ENCODE measurements at regions not wholly inside any gene's neighbourhood (a gene's known extent, or its start where the extent isn't known, plus 50 kb on each side); places are given as distances from the start of the nearest gene placed in this dataset.
A peak's percentile ranks its signal among the peaks of the same experiment; 100 is the strongest.
"Not testable (repeated sequence)": the region's sequence is repeated elsewhere in the genome, so short reads cannot be mapped to it uniquely, and the experiment has no call there.

DNA sequence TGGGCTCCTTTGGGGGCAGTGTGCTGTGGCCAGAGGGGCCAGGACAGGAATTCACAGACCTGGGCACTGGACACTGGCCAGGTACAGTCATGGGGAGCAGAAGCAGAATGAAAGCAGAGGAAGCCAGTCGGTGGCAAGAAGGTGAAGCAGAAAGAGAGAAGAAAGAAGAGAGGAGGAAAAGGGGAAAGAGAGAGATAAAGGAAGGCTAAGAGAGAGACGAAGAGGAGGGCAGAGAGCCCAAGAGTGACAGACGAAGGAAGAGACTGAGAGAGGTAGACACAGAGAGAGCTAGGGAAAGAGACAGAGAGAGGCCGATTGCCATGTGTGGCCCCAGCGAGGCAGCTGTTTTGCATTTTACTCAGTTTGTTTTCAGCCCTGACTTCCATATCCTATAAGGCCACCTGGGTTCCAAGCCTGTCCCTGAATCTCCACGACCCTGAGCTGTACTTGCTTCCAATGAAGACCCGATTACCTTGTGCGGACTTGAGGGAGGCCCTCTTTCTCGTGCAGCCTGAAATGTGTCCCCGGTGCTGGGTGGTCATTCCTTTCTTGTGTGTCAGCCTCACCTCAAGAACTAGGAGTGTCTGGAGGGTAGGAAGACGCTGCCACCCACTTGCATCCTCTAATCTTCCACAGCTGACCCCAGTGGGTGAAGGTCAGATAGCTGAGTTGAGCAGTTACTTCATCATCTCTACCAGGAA lies 73.9 kb downstream of the LSM3 start:
- no peak for DNase-seq (ENCODE audit: low read depth in 2 of 2)

DNA sequence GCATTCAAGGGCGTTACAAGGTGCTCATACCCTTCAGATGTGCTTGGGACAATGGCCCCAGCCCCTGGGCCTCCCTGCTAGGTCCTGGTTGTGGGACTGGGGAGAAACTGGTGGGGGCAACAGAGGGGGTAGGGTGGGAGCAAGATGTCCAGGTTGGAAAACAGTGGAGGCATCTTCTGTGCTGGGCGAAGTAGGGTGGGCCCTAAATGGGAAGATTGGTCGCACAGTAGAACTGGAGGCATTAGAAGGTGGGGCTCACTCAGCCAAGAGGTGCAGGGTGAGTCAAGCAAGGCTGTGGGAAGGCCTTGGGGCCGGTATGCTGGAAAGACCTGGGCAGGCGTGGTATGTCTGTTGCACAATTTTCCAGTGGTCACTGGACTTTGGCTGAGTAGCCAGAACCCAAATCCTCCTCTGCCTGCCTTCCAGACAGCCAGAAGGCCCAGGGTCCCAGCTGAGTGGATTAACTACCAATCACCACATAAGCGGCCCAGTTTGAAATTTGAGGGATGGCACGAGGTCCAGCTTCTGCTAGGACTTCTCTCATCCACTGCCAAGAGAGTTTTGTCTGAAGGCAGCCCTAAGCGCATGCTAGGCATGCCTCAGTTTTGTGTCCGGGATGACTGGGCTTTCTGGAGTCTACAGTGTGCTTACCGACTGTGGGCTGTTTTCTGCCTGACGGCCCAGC lies 74.5 kb downstream of the LSM3 start:
- no peak for DNase-seq (ENCODE audit: low read depth in 2 of 2)

DNA sequence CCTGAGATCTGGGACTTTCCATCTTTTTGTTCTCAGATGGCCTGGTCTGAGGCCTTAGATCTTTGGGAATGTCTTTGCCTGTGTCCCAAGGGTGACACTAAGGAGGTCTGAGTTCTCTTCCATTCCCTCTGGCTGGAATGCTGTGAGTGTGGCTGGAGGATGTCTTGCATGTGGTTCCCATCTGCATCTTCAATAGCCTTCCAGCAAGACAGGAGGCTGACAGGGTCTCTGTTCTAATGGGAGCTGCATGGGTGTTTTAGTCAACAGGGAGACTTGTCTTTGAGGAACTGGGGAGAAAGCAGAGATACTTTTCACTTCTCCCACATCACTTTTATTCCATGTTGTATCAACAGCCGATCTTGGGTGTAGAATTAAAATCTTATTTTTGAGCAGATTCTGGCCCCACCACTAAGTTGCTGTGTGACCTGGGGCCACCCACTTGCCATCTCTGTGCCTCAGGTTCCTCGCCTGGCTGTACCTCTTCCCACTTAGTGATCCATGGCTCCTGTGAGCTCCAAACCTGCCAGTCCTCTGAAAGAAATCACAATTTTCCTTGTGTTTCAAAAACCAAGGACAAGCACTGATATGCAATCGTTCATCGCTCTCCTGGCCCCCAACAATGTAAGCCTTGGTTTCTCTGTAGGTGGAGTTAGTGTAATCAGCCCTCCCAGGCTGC lies 75.2 kb downstream of the LSM3 start:
- DNase-seq (ENCODE audit: low read depth in 2 of 2): no peak

DNA sequence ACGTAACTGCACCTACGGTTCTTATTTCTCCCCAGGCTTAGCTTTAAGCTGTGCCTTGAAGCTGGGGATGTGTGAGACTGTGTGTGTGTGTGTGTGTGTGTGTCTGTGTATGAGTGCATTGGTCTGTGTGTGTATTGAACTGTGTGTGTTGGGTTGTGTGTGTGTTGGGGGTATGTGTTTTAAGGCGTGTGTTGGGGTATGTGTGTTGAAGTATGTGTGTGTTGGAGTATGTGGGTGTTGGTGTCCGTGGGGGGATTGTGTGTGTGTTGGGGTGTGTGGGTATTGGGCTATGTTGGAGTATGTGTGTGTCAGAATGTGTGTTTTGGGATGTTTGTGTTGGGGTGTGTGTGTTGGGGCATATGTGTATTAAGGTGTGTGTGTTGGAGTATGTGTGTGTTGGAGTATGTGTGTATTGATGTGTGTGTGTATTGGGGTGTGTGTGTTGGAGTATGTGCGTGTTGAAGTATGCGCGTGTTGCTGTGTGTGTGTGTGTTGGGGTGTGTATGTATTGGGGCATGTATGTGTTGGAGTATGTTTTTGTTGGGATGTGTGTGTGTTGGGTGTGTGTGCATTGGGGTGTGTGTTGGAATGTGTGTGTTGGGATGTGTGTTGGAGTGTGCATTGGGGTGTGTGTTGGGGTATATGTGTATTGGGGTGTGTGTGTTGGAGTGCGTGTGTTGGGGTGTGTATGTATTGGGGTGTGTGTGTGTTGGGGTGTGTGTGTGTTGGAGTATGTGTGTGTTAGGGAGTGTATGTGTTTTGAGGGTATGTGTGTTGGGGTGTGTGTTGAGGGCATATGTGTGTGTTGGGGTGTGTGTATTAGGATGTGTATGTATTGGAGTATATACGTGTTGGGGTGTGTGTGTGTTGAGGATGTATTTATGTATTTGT lies 76.4 kb downstream of the LSM3 start:
- DNase-seq (ENCODE audit: low read depth in 2 of 2): no peak

DNA sequence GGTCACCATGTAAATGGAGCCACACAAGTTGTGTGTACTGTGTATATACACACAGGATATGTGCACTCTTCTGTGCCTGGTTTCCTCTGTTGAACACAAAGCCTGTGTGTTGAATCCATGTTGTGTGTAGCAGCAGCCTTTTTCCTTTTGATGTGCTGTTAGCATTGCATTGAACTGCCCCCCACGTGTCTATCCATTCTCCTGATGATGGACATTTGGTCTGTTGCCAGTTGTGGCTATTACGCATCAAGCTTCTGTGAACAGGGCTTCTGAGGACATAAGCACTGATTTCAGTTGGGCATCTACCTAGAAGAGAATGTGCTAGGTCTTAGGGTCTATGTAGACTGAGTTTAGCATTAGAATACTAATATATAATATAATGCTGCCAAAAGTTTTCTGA lies 77.4 kb downstream of the LSM3 start:
- DNase-seq (ENCODE audit: low read depth in 2 of 2): no peak

DNA sequence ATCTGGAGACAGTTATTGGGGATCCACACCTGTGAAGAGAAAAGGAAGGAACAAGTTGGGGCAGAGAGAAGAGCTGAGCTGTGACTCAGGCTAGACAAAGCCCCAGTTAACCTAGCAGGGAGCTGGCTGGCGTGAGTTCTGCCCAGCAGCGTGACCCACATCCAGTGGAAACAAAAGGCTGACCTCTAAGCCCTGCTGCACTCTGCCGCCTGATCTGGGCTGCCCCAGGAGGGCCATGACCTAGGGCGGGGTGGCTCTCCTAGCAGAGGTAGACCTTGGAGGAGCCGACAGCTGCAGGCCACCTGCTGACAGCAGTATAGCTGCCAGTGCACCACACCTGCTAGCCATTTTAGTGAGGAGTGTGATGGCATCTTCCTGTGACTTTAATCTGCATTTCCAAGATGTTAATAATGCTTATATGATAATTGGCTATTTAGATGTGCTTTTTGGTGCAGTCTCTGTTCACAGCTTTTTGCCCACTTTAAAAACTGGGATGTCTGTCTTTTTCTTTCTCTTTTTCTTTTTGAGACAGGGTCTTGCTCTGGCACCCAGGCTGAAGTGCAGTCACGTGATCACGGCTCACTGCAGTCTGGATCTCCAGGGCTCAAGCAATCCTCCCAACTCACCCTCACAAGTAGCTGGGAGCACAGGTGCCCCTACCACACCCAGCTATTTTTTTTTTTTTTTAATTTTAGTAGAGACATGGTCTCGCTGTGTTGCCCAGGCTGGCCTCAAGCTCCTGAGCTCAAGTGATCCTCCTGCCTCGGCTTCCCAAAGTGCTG lies 78.1 kb downstream of the LSM3 start:
- DNase-seq (ENCODE audit: low read depth in 2 of 2): no peak

DNA sequence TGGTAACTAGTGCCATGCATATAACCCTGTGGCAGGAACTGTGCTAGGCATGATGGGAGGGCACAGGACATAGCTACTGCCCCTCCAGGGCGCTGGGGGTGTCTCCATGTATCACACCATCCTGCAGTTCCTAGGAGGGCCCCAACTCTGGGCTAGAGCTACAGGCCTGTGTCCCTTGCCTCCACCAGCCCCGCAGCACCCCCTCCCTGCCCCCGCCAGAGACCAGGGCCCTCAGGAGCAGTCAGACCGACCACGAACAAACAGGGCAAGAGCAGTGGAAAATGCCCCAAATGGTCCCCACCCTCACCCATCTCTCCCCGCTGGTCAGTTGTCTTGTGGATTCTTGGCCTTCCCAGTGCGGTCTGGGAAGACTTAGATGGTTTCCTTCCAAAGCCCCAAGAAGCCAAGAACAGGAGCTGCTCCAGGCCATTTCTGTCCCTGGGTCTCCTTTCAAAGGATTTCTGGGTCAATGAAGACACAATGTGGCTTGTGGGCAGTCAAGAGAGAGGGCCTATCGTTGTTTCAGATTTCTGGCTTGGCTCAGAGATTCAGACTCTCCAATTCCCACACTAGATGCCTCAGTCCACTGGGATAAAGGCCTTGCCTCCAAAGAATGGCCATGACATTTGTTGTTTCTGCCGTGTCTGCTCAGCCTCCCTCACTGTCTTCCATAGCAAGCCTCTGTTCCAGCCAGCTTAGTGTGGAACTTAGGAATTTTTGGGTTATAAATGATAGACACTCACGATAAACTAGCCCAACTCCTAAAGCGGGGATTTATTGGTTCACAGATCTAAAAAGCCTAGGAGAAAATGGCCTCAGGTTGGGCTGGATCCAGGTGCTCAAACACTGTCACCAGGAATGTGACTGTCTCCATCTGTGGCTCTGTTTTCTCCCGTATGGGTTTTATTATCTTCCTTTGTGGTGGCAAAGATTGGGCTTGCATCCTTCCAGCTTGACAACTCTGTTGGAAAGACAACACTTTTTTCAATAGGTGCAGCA lies 80.6 kb downstream of the LSM3 start:
- no peak for DNase-seq (ENCODE audit: low read depth in 2 of 2)

DNA sequence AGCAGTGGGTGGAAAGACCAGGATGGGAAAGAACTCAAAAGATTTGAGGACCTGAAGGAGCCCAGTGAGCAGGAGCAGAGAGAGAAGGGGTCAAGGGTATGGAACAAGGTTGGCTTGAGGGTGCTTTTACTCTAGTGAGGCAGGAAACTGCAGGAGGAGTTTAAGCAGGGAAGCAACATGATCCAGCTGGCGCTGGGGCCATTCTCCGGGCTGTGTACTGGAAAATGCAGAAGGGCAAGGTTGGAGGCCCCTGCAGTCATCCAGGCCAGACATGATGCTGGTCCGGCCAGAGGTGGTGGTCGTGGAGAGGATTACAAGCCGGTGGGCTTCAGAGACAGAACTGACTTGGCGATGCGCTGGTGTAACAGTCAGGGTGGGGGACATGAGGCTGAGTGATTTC lies 81.8 kb downstream of the LSM3 start:
- DNase-seq (ENCODE audit: low read depth in 2 of 2): no peak

DNA sequence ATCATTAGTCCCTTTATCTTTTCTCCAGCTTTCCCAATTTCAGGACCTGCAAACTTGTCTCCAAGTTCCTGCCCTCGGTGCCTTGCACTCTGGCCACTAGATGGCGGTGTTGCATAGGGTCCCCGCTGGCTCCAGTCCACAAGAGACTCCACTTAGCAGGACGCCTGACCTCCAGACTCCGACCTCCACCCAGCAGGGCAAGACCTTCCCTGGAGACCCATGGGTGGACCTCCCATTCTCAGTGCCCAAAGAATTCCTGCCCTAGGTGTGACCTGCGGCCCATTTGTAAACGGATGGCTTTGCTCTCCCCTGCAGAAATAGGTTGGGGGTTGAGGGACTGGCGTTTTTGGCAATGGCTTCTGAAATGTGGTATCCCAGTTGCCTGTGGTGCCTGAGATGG lies 82.6 kb downstream of the LSM3 start:
- peak; percentile 28 to 38 for DNase-seq (ENCODE audit: low read depth in 2 of 2)

DNA sequence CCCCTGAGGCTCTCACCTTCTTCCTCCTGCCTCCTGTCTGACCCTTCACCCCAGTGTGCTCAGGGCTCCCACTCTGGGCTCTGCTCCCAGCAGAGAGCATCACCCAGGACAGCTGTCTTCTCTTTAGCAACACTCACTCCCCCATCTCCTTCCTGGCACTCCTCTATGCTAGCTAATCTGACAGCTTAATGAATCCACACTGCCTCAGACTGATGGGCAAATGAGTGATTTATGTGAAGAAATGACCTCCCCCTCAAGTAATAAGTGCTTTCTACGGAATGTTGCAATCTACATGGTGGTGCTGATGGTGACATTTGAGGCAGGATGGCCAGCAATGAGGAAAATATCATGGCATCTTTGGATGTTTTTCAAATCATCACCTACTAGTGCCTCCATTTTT lies 83.6 kb downstream of the LSM3 start:
- DNase-seq (ENCODE audit: low read depth in 2 of 2): no peak

DNA sequence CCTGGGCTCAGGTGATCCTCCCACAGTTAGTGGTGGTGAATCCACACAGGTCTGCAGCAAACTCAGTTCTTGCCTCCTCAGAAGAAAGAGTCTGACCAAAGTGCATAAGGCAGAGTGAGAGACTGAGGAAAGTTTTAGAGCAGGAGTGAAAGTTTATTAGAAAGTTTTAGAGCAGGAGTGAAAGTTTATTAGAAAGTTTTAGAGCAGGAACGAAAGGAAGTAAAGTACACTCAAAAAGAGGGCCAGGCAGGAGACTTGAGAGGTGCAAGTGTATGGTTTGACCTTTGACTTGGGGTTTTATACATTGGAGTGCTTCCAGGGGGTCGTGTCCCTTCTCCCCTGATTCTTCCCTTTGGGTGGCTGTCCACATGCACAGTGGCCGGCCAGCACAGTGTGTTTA lies 84.2 kb downstream of the LSM3 start:
- DNase-seq (ENCODE audit: low read depth in 2 of 2): no peak

DNA sequence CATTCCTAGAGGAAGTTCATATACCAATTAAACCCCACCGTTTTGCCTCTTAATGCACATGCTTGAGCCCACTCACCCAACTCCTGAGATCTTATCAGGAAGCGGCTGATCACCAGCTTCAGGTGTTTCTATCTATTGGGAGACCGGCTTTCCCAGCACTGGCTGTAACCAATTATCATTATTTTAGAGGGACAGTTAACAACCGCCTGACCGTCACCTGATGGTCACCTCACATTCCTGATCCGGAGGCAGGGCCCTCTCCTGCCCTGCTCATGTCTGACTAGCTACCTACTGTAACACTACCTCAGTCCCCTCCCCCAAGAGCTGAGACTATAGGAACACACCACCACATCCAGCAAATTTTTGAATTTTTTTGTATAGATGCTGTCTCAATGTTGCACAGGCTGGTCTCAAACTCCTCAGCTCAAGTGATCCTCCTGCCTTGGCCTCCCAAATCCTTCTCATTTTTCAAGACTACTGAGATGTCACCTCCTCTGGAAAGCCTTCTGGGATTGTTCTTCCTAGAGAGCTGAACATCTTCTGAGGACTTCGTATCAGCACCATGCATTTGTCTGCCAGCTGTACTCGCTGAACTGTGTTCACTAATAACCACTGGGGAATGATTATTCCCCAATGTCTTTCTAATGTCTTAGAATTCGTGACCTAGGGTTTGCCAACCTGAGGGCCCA lies 84.8 kb downstream of the LSM3 start:
- no peak for DNase-seq (ENCODE audit: low read depth in 2 of 2)

DNA sequence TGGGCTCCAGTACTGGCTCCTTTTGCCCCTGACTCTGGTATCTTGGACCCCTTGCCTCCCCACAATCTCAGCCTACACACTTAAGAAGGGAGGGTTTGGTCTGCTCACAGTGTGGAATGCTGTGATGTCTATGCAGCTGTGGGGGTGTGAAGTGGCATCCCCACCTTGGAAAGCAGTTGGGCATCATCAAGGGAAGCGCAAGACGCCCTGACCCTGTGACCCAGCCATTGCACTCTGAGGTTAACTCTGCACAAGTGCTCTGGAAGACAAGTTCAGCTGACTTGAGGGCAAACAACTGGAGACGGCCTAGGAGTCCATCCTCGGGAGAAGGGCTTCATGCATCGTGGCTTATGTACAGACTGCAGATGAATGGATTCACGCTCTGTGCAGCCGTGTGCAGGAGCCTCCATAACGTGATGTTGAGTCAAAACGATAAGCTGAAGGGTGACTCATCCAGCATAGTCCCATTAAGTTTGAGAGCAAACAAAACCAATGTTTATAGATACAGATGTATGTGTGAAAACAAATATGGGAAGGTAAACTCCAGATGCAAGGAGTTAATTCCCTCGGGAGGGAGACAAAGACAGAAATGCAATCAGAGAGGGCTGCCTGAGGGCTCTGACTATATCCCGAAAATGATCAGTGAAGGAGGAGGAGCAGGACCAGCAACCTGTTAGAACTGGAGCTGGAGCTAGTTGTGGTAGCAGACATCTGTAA lies 86.8 kb downstream of the LSM3 start:
- DNase-seq (ENCODE audit: low read depth in 2 of 2): no peak

DNA sequence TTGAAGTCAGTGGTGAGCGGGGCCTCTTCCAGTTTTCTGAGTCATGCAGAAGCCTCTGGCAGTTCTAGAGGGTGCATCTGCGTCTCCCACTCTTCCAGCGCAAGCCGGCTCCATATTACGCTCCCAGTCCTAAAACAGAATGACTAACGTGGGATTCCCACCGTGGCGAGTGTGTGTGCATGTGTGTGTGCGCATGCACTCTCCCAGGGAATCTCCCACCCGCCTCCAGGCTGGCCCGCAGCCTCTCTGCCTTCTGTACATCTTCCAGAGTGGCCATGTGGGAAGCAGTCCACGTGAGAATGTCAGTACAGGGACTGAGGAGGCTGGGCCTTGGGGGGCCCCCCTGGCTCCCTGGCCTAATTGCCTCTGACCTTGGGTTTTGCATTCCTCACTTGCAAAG lies 87.7 kb downstream of the LSM3 start:
- DNase-seq (ENCODE audit: low read depth in 2 of 2): no peak

DNA sequence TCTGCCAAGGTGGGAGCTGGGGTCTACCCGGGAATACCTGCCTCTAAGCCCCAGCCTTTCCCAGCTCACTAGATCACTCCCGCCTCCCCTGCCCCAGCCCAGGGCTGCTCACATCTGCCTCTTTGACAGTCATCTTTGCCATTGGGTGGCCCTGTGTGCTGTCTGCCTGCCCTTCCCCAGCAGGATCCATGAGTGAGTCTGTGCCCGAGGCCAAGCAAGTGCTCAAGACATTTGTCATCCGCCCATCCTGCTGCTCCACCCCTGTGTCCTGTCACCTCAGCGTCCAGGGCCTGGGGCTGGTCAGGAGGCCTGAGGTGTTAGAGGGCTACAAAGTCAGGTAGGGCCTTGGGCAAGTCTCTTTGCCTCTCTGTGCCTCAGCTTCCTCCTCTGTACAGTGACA lies 89.4 kb downstream of the LSM3 start:
- DNase-seq (ENCODE audit: low read depth in 2 of 2): no peak

DNA sequence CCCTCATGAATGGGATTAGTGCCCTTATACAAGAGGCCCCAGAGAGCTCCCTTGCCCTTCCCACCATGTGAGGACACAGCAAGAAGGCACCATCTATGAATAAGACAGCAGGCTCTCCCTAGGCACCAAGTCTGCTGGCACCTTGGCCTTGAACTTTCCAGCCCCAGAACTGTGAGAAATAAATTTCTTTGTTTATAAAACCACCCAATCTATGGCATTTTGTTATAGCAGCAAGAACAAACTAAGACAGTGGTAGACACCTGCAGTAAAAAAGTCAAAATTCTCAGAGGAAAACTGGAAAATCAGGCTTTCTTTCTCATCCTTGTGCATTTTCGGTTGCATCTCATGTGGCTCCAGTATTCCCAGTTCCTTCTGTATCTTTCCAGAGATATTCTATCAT lies 90.3 kb downstream of the LSM3 start:
- no peak for DNase-seq (ENCODE audit: low read depth in 2 of 2)

DNA sequence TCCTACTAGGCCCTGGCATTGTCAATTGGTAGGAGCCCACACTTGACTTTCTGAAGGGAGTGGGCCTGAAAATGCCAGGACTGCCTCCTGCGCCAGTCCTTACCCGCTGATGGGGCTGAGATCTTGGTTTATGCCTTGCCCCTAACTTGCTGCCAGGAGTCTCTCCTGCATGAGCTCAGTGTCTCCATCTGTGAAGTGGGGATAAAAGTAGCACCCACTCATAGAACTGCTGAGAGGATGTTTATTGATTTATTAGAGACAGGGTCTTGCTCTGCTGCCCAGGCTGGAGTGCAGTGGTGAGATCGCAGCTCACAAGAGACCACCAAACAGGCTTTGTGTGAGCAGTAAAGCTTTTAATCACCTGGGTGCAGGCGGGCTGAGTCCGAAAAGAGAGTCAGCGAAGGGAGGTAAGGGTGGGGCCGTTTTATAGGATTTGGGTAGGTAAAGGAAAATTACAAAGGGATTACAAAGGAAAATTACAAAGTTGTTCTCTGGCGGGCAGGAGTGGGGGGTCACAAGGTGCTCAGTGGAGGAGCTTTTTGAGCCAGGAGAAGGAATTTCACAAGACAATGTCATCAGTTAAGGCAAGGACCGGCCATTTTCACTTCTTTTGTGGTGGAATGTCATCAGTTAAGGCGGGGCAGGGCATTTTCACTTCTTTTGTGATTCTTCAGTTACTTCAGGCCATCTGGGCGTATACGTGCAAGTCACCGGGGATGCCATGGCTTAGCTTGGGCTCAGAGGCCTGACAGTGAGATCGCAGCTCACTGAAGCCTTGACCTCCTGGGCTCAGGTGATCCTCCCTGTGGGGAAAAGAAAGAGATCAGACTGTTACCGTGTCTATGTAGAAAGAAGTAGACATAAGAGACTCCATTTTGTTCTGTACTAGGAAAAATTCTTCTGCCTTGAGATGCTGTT lies 93.7 kb downstream of the LSM3 start:
- not testable (repeated sequence) for DNase-seq (ENCODE audit: low read depth in 2 of 2)

Data from stimulated activated CD8-positive, alpha-beta memory T cell treated with anti-CD3 and anti-CD28 coated beads, Interleukin-15, amount 100 ng/mL, for 4 hours (primary cell).